ENCODE measurements at regions not wholly inside any gene's neighbourhood (a gene's known extent, or its start where the extent isn't known, plus 50 kb on each side); places are given as distances from the start of the nearest gene placed in this dataset.

GRCh38 chr2:145286716-145287275 is 766.9 kb upstream of the ZEB2 start:
- TF ChIP-seq EZH2 (IDR thresholded peaks at IDR 0.05; ENCODE audit: low read depth, unreplicated experiment) (no peak), POLR2AphosphoS5 (IDR thresholded peaks at IDR 0.05; ENCODE audit: low read depth) (no peak), CTCF (conservative IDR thresholded peaks at IDR 0.05; ENCODE audit: low read depth in 2 of 2) (no peak), REST (IDR thresholded peaks at IDR 0.05; ENCODE audit: unreplicated experiment) (no peak), EZH2phosphoT487 (IDR thresholded peaks at IDR 0.05; ENCODE audit: unreplicated experiment) (no peak), STAT1 (IDR thresholded peaks at IDR 0.05; ENCODE audit: unreplicated experiment) (no peak), ZNF114 (CRISPR knock-in tag; IDR thresholded peaks at IDR 0.05) (no peak)

Measured in GM23338 (cell line).